Omental fat pad (tissue), 3 donors: ENCODE measurements at regions not wholly inside any gene's neighbourhood (a gene's known extent, or its start where the extent isn't known, plus 50 kb on each side); places are given as distances from the start of the nearest gene placed in this dataset.

ENCODE experiments used
- ATAC-seq: fragments of 150-250 bp; one replicate; pipeline ENCODE4 v1.9.1; 2016; ENCODE audit warnings: mild to moderate bottlenecking, moderate library complexity; ENCODE audit not compliant: low FRiP score
- DNase-seq: peaks from one replicate; pipeline ENCODE4 v3.0.0-alpha.2; 2019; ENCODE audit warnings: low spot score
- CTCF ChIP-seq, 3 donors: fragments of 450-650 bp; IDR thresholded peaks; one replicate each; pipeline ENCODE4 v1.5.1; 2016 to 2017; ENCODE audit warnings: antibody characterized with exemption in 3 of 3, mild to moderate bottlenecking in 3 of 3, moderate library complexity in 2 of 3

DNA sequence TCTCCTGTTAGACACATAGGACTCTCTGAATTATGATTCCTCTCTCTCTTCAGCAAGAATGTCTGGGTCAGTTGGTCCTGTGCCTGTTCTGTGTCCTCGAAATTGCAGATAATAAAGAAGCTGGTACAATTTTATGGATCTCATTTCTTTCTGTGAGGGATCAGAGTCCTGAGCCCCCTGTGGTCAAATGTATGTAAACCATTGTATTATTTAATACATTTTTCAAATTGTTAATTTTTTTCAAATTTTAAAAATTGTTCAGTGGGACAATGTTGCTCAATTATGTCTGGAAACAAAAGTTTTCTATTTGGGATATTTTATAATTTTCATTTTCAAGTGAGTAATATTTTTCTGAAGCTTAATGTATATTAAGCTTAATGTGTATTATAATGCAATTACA, 513.5 kb downstream of the CCER1 start:
- DNase-seq, result no peak
- no peak for TF ChIP-seq CTCF (IDR thresholded peaks at IDR 0.05)
- no peak for ATAC-seq

DNA sequence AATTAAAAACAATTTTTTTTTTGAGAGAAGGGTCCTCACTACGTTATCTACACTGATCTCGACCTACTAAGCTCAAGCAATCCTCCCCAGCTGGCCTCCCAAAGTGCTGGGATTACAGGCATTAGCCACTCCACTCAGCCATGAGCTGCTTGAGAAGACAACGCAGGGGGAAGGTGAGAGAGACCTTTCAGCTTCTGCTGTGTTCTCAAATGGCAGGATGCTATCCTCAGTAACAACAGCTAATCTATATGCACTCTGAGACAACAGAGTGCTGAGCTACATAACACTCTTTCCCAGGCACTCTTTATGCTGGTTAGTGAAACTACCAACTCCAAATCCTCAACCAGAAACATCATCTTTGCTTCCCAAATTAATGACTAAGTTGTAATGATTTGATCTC, 526.1 kb downstream of the CCER1 start:
- ATAC-seq (no peak), DNase-seq (no peak)
- no peak for TF ChIP-seq CTCF (IDR thresholded peaks at IDR 0.05)

DNA sequence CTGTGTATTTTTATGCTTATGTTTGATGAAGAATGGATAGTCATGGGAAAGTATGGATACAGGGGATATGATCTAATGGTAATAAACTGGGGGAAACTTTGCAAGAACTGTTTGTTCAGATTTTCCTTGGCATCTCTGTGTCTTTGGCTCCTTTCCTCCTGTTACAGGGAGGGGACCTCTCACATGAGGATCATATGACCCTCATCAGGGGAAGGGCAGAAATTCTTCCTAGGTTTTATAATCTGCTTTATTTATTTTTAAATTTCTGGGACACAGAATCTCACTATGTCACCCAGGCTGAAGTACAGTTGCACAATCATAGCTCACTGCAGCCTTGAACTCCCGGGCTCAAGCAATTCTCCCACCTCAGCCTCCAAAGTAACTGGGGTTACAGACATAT, 526.5 kb downstream of the CCER1 start:
- ATAC-seq (no peak), DNase-seq (no peak)
- no peak for TF ChIP-seq CTCF (IDR thresholded peaks at IDR 0.05)

- TF ChIP-seq CTCF (IDR thresholded peaks at IDR 0.05), result no peak
- DNase-seq, result no peak
- ATAC-seq, result no peak
These were observed 531.0 kb downstream of the CCER1 start for GRCh38 chr12:90423965-90424364.

DNA sequence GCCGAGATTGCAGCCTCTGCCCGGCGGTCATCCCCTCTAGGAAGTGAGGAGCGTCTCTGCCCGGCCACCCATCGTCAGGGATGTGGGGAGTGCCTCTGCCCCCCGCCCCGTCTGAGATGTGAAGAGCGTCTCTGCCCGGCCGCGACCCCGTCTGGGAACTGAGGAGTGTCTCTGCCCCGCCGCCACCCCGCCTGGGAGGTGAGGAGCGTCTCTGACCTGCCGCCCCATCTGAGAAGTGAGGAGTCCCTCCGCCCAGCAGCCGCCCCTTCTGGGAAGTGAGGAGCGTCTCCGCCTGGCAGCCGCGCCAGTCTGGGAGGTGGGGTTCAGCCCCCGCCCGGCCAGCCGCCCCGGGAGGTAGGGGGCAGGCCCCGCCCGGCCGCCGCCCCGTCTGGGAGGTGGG, 544.0 kb downstream of the CCER1 start:
- DNase-seq (no peak), ATAC-seq (no peak)
- TF ChIP-seq CTCF (IDR thresholded peaks at IDR 0.05), result no peak

DNA sequence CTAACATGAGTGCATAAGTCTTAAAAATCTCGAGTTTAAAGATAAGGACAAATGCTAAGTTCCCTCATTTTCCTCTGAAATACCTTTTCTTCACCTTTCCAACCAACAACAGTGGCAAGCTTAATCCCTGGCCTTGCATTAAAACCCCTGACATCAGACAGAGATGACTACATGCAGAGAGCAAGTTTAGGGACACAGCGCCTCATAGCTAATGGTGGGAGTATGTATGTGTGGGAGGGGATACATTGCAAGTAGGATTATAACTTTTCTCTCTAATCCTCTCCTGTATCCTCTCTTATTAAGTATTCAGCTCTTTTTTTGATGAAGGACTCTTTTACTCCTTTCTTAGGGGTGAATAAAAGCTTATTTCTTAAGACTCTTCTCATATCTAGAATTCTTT, 547.1 kb downstream of the CCER1 start:
- no peak for DNase-seq
- ATAC-seq, result no peak
- TF ChIP-seq CTCF (IDR thresholded peaks at IDR 0.05), result no peak

DNA sequence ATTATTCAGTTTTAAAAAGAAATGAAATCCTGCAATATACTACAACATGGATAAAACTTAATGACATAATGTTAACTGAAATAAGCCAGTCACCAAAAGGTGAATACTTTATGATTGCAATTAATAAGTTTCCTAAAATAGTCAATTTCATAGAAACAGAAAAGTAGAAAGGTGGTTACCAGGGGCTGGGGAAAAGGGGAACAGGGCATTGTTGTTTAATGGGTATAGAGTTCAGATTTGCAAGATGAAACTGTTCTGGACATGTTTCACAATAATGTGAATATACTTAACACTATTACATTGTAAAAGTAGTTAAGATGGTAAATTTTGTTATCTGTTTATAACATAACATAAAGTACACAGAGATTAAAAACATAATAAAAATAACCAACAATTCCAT, 550.9 kb downstream of the CCER1 start:
- ATAC-seq (no peak), DNase-seq (no peak)
- no peak for TF ChIP-seq CTCF (IDR thresholded peaks at IDR 0.05)
